Esophagus squamous epithelium (tissue), 4 donors: ENCODE measurements at regions not wholly inside any gene's neighbourhood (a gene's known extent, or its start where the extent isn't known, plus 50 kb on each side); places are given as distances from the start of the nearest gene placed in this dataset.

Experiments
- POLR2A ChIP-seq, 4 donors: fragments of 450-650 bp; IDR thresholded peaks; one replicate each; pipeline ENCODE4 v1.6.1; 2017; ENCODE audit warnings: antibody characterized with exemption in 4 of 4, mild to moderate bottlenecking in 4 of 4, moderate library complexity in 3 of 4
- TF ChIP-seq, protein P1 (sequence below), 6 experiments: fragments of 450-650 bp in 4 of 6; fragments of 200-600 bp in 2 of 6; sonication (generic) in 2 of 6; IDR thresholded peaks; one replicate each; pipeline ENCODE4 v1.5.1; 2016 to 2019; ENCODE audit warnings: antibody characterized with exemption in 6 of 6, mild to moderate bottlenecking in 4 of 6, moderate library complexity in 4 of 6

DNA sequence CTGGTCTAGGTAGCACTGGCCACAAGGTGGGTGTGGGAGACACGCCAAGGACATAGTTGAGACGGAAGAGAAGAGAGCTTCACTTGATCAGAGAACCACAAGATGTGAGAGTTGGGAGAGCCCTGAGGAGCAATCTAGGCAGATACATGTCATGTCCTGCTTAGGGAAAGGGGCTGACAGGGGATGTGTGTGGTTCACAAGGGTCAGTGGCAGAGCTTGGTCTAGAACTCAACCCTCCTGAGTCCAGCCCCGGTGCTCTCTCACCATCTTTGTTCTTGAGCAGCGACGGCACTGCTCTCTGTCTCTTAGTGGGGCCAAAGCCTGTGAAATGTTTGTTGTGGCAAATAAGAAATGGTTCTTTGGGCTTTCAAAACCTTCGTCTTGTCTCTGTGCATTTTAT lies 243.5 kb upstream of the ROPN1 start:
- TF ChIP-seq POLR2A (IDR thresholded peaks at IDR 0.05), result no peak
- TF ChIP-seq, protein P1, sequence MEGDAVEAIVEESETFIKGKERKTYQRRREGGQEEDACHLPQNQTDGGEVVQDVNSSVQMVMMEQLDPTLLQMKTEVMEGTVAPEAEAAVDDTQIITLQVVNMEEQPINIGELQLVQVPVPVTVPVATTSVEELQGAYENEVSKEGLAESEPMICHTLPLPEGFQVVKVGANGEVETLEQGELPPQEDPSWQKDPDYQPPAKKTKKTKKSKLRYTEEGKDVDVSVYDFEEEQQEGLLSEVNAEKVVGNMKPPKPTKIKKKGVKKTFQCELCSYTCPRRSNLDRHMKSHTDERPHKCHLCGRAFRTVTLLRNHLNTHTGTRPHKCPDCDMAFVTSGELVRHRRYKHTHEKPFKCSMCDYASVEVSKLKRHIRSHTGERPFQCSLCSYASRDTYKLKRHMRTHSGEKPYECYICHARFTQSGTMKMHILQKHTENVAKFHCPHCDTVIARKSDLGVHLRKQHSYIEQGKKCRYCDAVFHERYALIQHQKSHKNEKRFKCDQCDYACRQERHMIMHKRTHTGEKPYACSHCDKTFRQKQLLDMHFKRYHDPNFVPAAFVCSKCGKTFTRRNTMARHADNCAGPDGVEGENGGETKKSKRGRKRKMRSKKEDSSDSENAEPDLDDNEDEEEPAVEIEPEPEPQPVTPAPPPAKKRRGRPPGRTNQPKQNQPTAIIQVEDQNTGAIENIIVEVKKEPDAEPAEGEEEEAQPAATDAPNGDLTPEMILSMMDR (IDR thresholded peaks at IDR 0.05), result no peak
